HL-60/S4 treated with retinoic acid at 250 ng/mL for 4 days and 3 days (cell line): ENCODE measurements at regions not wholly inside any gene's neighbourhood (a gene's known extent, or its start where the extent isn't known, plus 50 kb on each side); places are given as distances from the start of the nearest gene placed in this dataset.

ENCODE experiments used
- in situ Hi-C: fragments of 300-500 bp; cut with MboI; formaldehyde crosslinking; loops from 2 replicates; pipeline ENCODE4 v1.7.0; 2022; ENCODE audit warnings: low sequenced_read_pairs

DNA sequence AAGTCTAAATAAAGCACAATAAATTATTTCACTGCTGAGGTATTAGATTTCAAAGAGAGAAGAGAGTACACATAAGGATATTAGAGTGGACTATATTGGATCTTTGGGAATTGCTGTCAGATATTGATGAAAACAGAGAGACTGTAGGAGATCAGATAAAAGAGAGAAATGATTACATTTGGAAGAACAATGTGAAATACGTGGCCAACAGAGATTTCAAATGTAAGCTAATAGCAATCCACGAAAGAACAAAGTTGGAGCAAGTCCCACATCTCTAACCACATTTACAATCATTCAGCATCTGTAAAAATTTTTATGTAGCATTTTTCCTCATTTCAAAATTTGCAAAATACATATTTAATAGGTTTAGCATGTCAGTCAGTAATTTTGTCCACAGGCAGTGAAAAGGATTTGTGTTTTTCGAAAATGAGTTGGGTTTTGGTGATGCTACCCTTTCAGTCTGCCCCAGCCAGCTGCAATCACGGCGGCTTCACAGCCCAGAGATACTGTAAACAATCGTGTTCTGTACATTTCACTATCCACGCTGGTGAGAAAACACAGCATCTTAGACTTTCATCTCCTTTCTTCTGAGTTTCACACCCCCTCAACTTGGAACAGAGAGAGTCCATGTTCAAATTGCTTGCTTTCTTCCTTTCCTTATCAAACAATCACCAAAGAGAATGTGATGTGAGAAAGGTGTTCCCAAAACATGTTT is 209.1 kb upstream of the LYPLAL1 start:
- in situ Hi-C loops: no loop called here

DNA sequence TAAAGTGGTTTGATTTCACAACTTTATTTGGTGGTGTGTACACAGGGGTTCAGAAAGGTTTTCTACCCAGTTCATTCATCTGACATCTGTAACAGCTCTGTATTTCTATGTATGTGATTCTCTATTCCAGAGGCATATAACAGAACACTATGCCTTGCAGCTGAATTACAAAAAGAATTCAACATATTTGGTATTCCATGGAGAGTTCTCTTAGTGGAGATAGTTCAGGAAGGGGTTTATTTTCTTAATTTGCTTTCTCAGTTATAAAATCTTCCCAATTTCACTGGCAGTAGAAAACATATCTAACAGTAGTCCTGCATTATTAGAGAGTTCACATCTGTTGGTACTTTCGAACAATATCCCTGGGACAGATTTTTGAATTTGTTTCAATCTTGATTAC is 207.9 kb upstream of the LYPLAL1 start:
- in situ Hi-C loops: no loop called here

DNA sequence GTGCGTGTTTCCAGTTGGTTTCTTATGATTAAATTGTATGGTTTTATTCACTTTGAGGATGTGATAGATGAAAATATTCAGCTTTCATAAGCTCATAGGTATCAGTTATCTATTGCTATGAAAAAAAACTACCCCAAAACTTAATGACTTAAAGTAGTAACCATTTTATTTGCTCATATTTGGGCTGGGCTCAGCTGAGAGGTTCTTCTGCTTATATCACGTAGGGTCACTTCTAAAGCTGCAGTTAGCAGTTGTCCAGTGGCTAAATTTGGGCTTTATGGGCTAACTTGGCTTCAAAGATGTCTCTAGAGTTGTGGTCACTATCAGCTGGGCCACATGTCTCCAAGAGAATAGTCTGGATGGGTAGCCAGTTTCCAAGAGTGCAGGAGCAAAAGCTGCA is 206.4 kb upstream of the LYPLAL1 start:
- in situ Hi-C loops: no loop called here

DNA sequence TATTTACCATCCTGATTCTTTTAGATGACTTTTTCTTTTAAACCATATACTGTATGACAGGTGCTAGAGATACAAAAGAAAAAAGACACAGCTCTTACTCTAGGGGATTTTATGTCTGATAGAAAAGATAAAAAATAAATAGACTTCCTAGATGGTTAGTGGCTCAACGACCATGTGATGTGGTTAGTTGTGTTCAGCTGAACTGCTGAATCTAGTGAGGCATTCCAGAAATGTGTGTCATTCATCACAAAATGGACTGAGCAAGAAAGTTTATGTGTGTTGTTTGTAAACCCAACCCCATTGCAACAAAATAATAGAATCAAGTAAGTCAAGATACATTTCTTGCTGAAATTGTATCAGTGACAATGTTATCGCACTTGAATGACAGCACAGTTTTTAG is 205.8 kb upstream of the LYPLAL1 start:
- in situ Hi-C loops: no loop called here

DNA sequence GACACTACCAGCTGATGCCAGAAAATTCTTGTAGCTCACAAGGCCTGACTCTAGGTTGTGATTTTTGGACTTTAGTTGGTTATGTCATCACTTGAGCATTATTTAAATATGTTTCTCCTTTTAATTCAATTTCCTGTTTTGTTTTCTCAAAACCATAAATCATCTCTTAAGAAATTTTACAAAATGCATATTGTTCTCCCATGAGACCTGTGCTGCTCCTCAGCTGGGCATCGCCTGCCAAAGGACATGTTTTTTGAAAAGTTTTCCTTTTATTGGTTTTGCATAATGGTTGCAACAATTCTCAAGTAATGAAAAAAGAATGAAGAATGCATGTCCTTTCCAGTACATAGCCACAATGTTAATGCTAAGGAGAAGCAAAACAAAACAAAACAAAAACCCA is 204.7 kb upstream of the LYPLAL1 start:
- in situ Hi-C loops: no loop called here

DNA sequence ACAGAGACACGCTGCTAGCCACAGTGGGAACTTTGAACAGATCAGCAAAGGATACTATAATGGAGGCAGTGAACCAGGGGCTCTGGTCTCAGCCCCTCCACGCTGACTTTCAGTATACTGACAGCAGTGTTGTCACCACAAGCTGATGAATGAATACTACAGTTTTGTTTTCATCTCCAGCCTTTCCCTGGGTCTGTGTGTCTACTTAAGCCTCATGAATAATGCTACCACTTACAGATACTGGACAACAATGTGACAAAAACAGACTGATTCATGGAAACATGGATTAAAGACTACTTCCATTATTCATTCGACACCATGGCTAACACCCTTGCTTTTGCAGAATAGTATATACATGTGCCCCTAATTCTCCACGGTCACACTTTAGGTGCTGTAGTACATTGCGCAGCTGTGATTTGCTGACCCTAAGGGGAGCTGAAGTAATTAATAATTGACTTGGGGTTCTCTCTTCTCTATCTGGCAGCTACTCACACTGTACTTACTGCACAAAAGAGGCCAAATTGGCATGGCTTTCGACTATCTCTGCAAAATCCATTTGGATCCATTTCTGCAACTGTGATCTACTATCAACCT is 203.2 kb upstream of the LYPLAL1 start:
- in situ Hi-C loops: no loop called here

DNA sequence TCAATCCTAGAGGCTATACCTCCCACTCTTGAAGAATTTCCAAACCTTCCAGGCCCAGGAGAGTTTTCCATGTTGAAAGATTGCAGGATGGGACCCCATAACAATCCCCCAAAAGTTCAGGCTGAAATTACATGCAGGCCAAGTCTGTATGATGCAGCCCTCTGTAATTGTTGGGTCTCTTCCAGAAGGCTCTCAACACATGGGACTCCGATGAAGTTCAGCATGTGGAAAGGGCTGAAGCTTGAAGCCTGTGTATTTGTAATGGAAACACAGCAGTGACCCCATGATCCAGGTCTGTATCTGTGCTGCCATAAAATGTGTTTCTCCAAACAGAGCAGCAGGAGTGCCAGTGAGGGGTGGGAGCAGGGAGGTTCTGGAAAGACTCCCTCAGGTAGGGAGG is 202.5 kb upstream of the LYPLAL1 start:
- in situ Hi-C loops: no loop called here

DNA sequence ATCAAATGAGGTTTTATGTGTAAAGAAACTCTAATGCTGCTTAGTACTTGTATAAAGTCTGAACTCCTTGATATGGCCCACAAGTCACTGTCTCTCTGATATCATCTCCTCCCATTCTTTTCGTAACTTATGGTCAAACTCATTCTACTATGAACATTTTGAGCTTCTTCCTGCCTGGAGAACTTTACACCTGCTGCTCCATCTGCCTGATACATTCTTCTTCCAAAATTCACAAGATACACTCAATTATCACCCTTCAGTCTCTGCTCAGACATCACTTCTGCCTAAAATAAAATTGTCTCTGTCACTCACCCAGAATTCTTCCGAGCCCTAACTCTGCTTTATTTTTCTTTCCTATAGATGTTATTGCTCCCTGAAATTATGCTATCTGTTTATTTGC is 192.8 kb upstream of the LYPLAL1 start:
- in situ Hi-C loops: no loop called here

DNA sequence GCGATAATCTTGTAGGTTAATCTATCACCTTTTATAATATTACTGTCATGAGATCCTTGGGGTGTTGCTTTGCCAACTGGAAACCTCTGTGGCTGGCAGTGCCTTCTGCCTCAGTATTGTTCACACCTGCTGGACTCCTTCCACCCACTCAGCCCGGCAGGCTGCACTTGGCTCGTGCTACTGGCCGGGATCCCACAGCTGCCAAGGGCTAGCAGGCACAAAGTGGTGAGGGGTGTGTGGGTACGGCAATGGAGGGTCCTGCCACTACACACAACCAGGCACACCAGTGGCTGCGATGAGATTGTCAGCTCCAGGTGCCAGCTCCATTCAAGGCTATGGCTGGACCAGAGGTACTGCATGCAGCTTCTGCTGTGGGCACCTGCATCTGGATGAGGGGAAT is 191.2 kb upstream of the LYPLAL1 start:
- in situ Hi-C loops: no loop called here

DNA sequence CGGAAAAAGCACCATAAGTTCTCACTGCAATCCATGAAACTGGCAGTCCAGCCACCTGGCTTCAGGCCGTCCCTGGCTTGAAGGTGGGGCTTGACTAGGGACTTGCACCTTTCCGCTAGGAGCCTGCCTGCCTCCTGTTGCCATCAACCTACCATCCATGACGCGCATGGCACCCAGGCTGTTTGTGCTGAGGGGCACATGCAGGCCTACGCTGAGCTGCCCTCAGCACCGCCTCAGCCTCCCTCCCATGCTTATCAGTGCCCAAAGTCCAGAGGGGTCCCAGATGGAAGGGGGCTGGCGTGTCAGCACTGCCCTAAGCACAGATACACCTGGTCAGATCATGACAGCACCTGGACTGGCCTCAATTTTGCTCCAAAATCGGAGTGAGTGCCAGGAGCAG is 190.2 kb upstream of the LYPLAL1 start:
- in situ Hi-C loops: no loop called here

DNA sequence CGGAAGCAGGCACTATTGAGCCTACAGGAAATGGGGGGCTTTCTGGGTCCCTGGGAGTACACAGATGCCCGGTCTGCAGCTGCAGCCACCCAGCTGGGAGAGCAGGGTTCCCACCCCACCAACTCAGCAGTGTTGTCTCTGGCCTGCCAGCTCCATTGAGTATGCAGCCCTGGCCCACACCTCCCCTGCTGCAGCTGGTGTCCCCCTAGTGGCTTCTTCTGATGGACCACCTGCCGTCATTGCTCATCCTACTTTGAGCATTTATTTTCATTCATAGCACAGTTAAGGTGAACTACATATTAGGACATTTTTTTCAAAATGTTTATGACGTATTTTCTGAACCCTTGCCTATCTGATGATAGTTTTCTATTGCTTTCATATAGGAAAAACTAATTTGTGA is 189.8 kb upstream of the LYPLAL1 start:
- in situ Hi-C loops: no loop called here

DNA sequence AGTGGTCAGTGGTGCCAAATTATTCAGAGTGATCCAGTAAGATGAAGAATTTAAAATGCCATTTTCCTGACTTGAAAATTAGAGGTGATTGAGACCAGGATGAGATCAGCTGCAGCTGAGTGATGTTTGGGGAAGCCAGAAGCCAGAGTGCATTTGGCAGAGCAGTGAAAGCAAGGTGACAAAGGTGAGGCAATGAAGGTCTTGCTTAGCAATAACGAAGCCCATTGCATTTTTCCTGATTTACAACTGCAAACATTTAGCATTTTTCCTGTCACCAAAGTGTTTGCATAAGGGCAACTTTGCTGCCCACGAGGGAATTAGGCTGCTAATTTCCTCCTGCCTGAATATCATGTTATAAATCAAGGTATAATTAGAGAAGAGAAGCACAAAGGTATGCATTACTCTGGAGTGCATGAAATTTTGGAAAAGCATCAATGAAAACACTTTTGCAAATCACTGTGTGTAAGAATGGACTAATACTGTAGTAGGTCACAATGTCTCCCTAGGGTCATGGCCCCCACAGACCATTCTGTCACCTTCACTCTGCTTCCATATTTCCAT is 188.2 kb upstream of the LYPLAL1 start:
- in situ Hi-C loops: no loop called here

DNA sequence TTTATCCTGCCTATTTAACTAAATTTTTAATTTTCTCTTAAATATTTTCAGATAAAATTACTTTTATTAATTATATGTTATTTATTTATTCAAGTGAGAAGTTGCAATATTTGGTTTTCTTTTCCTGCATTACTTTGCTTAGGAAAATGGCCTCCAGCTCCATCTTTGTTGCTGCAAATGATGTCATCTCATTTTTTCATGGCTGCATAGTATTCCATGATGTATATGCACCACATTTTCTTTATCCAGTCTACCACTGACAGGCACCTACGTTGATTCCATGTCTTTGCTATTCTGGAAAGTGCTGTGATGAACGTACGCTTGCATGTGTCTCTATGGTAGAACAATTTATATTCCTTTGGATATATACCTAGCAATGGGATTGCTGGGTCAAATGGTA is 186.9 kb upstream of the LYPLAL1 start:
- in situ Hi-C loops: no loop called here

DNA sequence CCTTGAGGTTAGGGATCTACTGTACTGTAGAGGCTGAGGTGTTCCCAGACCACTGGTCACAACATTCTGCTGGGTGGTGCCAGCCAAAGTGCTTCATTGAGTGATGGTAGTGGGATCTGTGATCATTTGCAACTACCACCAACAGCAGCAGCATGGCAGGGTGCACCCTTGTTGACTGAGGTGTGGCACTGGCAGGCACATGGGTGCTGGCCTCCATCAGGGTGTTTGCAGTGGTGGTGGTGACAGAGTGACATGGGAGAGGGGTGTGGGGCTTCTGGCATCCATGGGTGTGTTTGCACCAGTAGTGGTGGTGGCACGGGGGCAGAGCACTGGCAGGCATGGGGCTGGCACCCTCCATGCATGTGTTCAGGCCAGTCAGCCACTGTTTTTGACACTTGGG is 183.7 kb upstream of the LYPLAL1 start:
- in situ Hi-C loops: no loop called here

DNA sequence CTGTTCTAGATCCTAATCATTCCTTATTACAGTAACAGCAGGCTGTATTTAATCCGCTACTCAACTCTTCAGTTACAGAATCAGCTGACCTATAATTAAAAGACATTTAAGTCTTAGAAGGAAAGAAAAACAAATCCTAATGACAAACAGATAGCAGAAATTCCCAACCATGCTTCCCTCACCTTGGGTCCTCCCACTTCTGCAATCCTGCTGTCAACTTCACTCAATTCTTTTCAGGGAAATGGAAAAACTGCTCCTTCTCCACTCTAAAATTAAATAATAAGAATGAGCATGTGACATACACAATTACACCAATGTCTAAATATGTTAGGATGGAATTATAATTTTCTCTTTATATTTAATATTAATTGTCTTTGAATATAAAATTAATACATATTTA is 182.6 kb upstream of the LYPLAL1 start:
- in situ Hi-C loops: no loop called here

DNA sequence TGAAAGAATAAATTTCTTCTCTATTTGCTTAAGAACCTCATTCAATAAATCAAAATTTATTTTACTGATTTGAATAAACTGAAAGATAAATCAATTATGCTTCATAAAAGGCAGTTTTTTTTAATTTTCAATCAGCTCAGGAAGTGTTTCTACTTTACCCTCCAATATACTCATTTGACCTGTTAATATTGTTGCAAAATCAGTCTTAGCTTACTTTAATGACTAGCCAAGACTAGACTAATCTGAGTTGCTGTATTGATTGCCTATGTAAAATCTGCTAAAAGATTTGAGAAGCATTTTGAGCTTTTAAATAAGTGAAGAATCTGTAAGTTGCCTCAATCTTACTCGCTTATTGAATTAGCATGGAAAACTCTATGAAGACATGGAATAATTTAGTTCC is 179.1 kb upstream of the LYPLAL1 start:
- in situ Hi-C loops: no loop called here

DNA sequence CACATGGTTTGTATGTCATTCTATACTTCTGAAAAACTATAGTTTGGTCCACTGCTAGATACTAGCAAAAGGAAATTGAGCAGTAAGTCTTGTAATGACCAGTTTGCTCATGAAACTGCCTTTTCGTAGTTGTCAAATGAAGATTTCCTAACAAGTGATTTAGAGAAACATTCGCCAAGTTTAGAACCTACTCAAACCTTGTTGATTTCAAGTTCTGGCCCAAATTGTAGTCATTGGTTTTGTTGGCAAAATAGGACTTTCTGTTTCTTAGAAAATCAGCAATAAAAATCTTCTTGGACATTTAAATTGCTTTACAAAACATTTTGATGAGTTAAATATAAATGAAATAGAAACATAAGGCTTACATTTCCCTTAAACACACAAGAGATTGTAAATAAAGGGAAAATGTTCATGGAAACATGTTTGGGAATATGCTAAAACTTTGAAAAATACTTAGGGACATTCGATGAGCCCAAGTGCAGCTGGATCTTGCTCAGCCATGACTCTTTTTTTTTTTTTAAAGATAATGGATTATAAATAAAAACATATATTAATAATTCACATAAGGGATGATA is 178.5 kb upstream of the LYPLAL1 start:
- in situ Hi-C loops: no loop called here

DNA sequence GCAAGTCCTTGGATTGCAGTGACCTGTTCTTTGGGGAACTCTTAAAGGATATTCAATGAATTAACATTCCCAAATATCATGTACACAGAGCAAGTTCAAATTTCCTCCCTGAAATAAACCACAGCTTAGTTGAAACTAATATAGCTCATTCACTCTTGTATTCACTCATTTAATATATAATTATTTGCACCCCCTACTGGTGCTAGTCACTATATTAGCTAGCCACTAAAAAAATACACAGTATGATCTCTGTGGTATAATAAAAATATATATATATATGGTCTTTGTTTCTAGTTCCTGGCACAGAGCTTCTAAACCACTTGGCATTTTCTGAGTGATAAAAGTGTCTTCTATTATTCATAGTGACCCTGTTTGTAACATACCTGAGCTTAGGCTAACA is 177.3 kb upstream of the LYPLAL1 start:
- in situ Hi-C loops: no loop called here

DNA sequence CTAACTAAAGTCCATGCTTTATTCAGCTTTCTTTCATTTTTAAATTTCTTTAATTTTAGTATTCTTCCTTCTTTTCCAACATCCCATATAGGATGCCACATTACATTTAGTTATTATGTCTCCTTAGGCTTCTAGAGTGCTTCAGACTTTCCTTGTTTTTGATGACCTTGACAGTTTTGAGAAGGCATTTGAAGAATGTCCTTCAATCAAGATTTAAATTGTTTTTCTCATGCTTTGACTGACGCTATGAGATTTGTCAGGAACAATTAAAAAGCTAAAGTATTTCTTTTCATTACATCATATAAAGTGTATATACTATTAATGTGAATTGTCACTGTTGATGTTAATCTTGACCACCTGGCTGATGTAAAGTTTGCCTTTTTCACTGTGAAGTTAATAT is 173.7 kb upstream of the LYPLAL1 start:
- in situ Hi-C loops: no loop called here

DNA sequence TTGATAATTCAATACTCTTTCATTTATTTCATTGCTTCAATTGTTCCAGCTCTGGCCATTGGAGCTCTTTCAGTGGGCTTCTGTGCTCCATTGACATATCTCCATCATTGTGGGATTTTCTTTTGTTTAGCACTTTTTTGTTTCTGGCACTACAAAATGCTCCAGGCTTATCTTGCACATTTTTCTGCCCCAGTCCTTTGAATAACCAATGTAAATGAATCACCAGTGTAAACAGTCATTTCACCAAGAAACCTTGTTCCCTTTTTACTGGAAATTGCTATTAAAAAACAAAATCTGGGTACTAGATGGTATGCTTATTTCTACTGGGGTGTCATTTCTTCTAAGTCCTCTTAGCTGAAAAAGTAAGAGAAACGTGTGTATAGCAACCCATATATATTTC is 173.0 kb upstream of the LYPLAL1 start:
- in situ Hi-C loops: no loop called here

DNA sequence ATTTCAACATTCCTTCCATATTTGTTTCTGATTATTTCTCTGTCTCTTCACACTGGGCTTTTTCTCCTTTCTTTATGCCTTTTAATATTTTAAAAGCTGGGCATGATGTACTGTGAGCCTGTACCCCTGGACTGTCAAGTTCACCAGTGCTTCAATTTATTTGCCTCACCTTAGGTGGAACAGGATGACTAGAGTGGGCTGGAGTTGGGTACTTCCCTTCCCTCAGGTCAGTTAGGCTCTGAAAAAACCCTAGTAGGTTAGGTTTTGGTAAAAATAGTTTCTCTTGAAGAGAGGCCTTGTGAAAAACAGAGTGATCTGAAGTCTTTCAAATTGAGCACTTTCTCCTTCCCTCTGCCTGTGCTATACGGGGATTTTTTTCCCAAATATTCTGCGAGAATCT is 163.0 kb upstream of the LYPLAL1 start:
- in situ Hi-C loops: no loop called here

DNA sequence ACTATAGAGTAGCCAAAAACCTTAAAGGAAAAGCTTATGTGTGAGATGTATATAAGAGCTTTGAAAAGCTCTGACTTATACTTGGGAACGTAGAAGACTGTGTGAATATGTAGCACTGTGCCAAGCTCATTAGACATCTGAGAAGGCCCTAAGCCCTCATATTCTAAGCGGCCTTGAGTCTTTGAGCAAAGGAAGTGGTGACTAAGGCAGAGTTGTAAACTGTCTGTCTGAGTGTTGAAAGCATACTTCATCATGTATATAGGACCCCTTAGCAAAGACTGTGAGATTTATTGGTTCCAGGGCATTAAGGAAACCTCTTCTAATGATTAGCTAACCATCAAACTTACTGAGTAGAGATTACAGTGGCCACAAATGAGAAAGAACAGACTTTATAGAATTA is 153.3 kb upstream of the LYPLAL1 start:
- in situ Hi-C loops: no loop called here
